Hepatocyte (in vitro differentiated cells): ENCODE measurements at regions not wholly inside any gene's neighbourhood (a gene's known extent, or its start where the extent isn't known, plus 50 kb on each side); places are given as distances from the start of the nearest gene placed in this dataset. TPM values are rescaled to one million over a fixed set of nuclear protein-coding genes. Genes with fewer than 3 reads are reported as not detected.

Experiments
- DNase-seq: peaks from one replicate; pipeline ENCODE4 v3.0.0-alpha.2; 2016; ENCODE audit warnings: low spot score
- H2AFZ ChIP-seq: fragments of 200-600 bp; sonication (generic); 2 replicates; pipeline ENCODE4 v1.6.0; 2016; ENCODE audit warnings: antibody characterized with exemption, mild to moderate bottlenecking
- H3K27ac ChIP-seq: fragments of 200-600 bp; sonication (generic); 2 replicates; pipeline ENCODE4 v1.5.1; 2016; ENCODE audit warnings: mild to moderate bottlenecking
- H3K27me3 ChIP-seq: fragments of 200-600 bp; sonication (generic); 2 replicates; pipeline ENCODE4 v1.6.1; 2016
- H3K36me3 ChIP-seq: fragments of 200-600 bp; sonication (generic); replicated peaks from 2 replicates; pipeline ENCODE4 v1.5.1; 2016; ENCODE audit warnings: low read depth; ENCODE audit not compliant: insufficient read depth
- H3K4me1 ChIP-seq: fragments of 200-600 bp; sonication (generic); 2 replicates; pipeline ENCODE4 v1.5.1; 2016; ENCODE audit warnings: mild to moderate bottlenecking, moderate library complexity; ENCODE audit not compliant: insufficient read depth
- H3K4me2 ChIP-seq: fragments of 200-600 bp; sonication (generic); 2 replicates; pipeline ENCODE4 v1.6.0; 2016
- H3K4me3 ChIP-seq: fragments of 200-600 bp; sonication (generic); 2 replicates; pipeline ENCODE4 v1.5.1; 2016; ENCODE audit warnings: mild to moderate bottlenecking
- H3K79me2 ChIP-seq: fragments of 200-600 bp; sonication (generic); 2 replicates; pipeline ENCODE4 v1.6.0; 2017; ENCODE audit warnings: mild to moderate bottlenecking
- H3K9me2 ChIP-seq: fragments of 200-600 bp; sonication (generic); replicated peaks from 2 replicates; pipeline ENCODE4 v1.6.0; 2017; ENCODE audit warnings: mild to moderate bottlenecking; ENCODE audit not compliant: insufficient read depth
- H3K9me3 ChIP-seq: fragments of 200-600 bp; sonication (generic); 2 replicates; pipeline ENCODE4 v1.5.1; 2016; ENCODE audit warnings: low read depth, mild to moderate bottlenecking
- H4K20me1 ChIP-seq: fragments of 200-600 bp; sonication (generic); 2 replicates; pipeline ENCODE4 v1.6.0; 2016; ENCODE audit warnings: mild to moderate bottlenecking; ENCODE audit not compliant: insufficient read depth, poor library complexity, severe bottlenecking
- EZH2 ChIP-seq: fragments of 200-600 bp; sonication (generic); IDR thresholded peaks from 2 replicates; pipeline ENCODE4 v1.6.1; 2016; ENCODE audit warnings: antibody characterized with exemption, mild to moderate bottlenecking, borderline replicate concordance
- EZH2phosphoT487 ChIP-seq: fragments of 200-600 bp; sonication (generic); IDR thresholded peaks from one replicate; pipeline ENCODE4 v1.6.1; 2018; ENCODE audit warnings: antibody characterized with exemption, mild to moderate bottlenecking, low read depth, moderate library complexity; ENCODE audit not compliant: unreplicated experiment, severe bottlenecking
- WGBS: methylation state at CpG from one replicate; pipeline ENCODE4 v1.1.6; 2016; ENCODE audit warnings: low lambda C conversion rate; ENCODE audit errors: missing lambda C conversion rate; 5-methylcytosine and 5-hydroxymethylcytosine counted together
- microRNA-seq: library from miRNA; unstranded; fragments of <30 nt; microRNA quantifications from one replicate; pipeline ENCODE4, GENCODE V29; 2017
- small RNA-seq: library from RNA; depleted of rRNA; stranded (forward); fragments of <200 nt; gene quantifications from one replicate; pipeline ENCODE3, GENCODE V24; 2014
- TF ChIP-seq, protein P1 (sequence below): fragments of 200-600 bp; sonication (generic); IDR thresholded peaks from 2 replicates; pipeline ENCODE4 v1.5.1; 2016; ENCODE audit warnings: antibody characterized with exemption, mild to moderate bottlenecking; ENCODE audit not compliant: poor library complexity

DNA sequence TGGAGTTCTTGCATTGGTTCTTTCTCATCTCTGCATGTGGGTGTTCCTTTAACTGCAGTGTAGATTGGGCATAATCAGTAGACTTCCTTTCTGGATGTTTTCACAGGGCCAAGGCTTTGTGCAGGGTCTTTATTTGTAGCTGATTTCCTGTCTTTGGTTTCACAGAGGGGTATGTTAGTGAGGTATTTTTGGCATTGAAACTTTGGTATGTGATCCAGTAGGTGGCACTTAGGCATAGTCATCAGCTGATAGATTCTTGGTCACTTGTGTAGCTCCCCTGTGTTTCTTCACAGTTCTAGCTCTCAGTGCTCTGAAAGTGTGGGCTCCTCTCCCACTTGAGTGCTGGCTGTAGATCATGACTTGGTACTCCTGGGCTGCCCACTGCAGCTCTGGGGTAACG lies 52.7 kb upstream of the LMO3 start:
- Histone ChIP-seq H3K9me3 (no peaks in the 10 kb centered on the region), H3K4me2 (no peak overlapping the region), H3K79me2 (no peaks in the 10 kb centered on the region), H3K9me2 (no peaks in the 10 kb centered on the region), H3K27me3 (no peaks in the 10 kb centered on the region), H3K27ac (no peak overlapping the region), H4K20me1 (no peaks in the 10 kb centered on the region), H3K36me3 (no peaks in the 10 kb centered on the region), H3K4me3 (no peak overlapping the region), H2AFZ (no peak overlapping the region), H3K4me1 (no peaks in the 10 kb centered on the region)
- 94% methylated on average over 1 of the region's 1 CpG for WGBS
- TF ChIP-seq, protein P1, sequence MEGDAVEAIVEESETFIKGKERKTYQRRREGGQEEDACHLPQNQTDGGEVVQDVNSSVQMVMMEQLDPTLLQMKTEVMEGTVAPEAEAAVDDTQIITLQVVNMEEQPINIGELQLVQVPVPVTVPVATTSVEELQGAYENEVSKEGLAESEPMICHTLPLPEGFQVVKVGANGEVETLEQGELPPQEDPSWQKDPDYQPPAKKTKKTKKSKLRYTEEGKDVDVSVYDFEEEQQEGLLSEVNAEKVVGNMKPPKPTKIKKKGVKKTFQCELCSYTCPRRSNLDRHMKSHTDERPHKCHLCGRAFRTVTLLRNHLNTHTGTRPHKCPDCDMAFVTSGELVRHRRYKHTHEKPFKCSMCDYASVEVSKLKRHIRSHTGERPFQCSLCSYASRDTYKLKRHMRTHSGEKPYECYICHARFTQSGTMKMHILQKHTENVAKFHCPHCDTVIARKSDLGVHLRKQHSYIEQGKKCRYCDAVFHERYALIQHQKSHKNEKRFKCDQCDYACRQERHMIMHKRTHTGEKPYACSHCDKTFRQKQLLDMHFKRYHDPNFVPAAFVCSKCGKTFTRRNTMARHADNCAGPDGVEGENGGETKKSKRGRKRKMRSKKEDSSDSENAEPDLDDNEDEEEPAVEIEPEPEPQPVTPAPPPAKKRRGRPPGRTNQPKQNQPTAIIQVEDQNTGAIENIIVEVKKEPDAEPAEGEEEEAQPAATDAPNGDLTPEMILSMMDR, result no peak
- no peak for TF ChIP-seq EZH2phosphoT487
- no peak for TF ChIP-seq EZH2
- DNase-seq, result no peak

Small RNA genes in the stretch of these regions (microRNA-seq; reads per million reads assigned to microRNA genes)
- not detected for gene MIR3974

Small RNA genes in the stretch of these regions (small RNA-seq; reads per million reads assigned to genes)
- not detected for gene RNU6-837P
